ENCODE measurements at regions not wholly inside any gene's neighbourhood (a gene's known extent, or its start where the extent isn't known, plus 50 kb on each side); places are given as distances from the start of the nearest gene placed in this dataset.

- no peak overlapping the region for H3K23ac ChIP-seq (ENCODE audit: low read depth, low read length)
- dilution Hi-C loops (cut with HindIII; ENCODE audit: low sequenced_read_pairs, unreplicated experiment), result no loop called here
- peaks cover 14% of the 10 kb centered on the region for H3K4me1 ChIP-seq (ENCODE audit: control insufficient read depth, insufficient read depth, low read length)
- no peak for DNase-seq
- no peak overlapping the region for H4K91ac ChIP-seq (ENCODE audit: insufficient read depth, low read depth, low read length)
- CTCF ChIA-PET, result no interaction called here
- no TSS peak for BruUV-seq (replicated peaks)
- H2BK120ac ChIP-seq (ENCODE audit: low read depth, low read length), result no peak overlapping the region
- no peak overlapping the region for H3K56ac ChIP-seq (ENCODE audit: extremely low read depth, insufficient read depth, low read length)
- TF ChIP-seq RCOR1 (IDR thresholded peaks at IDR 0.05; ENCODE audit: insufficient replicate concordance, low read length) (no peak), SMC3 (IDR thresholded peaks at IDR 0.05; ENCODE audit: low read depth, low read length) (no peak), RAD21 (IDR thresholded peaks at IDR 0.05; ENCODE audit: low read length) (no peak), RFX5 (IDR thresholded peaks at IDR 0.05; ENCODE audit: low read depth, low read length) (no peak), MXI1 (IDR thresholded peaks at IDR 0.05; ENCODE audit: borderline replicate concordance, low read depth, low read length) (no peak), BHLHE40 (IDR thresholded peaks at IDR 0.05; ENCODE audit: low read depth, low read length) (no peak), CHD1 (IDR thresholded peaks at IDR 0.05; ENCODE audit: low read depth, low read length) (no peak), POLR2A (IDR thresholded peaks at IDR 0.05; ENCODE audit: low read depth, low read length) (no peak), USF2 (IDR thresholded peaks at IDR 0.05; ENCODE audit: low read depth, low read length) (no peak), MAFK (IDR thresholded peaks at IDR 0.05; ENCODE audit: low read depth, low read length) (no peak), ELK1 (IDR thresholded peaks at IDR 0.05; ENCODE audit: borderline replicate concordance, low read depth, low read length) (no peak), NFE2L2 (IDR thresholded peaks at IDR 0.05; ENCODE audit: low read depth, low read length) (no peak), CEBPB (IDR thresholded peaks at IDR 0.05; ENCODE audit: low read depth, low read length) (no peak), MAZ (IDR thresholded peaks at IDR 0.05; ENCODE audit: borderline replicate concordance, low read depth, low read length) (no peak), CTCF (conservative IDR thresholded peaks at IDR 0.05; ENCODE audit: low read depth, low read length) (no peak), FOS (IDR thresholded peaks at IDR 0.05; ENCODE audit: low read depth, low read length) (no peak)
- H3K27ac ChIP-seq (ENCODE audit: insufficient read depth, low read length), result no peak overlapping the region
- peaks cover 30% of the 10 kb centered on the region for H3K27me3 ChIP-seq (ENCODE audit: control insufficient read depth, insufficient read depth, low read length)
- 0 out of 2 replicates have a peak, but pooled peaks cover 5% of the 10 kb centered on the region for H3K9me1 ChIP-seq (ENCODE audit: insufficient read depth, low read length)
- H4K5ac ChIP-seq (ENCODE audit: low read depth, low read length), result no peak overlapping the region
- H3K4ac ChIP-seq (ENCODE audit: low read depth, low read length), result no peak overlapping the region
- in situ Hi-C loops (cut with MboI; ENCODE audit: low sequenced_read_pairs), result no loop called here
- no peak for ATAC-seq (ENCODE audit: low read depth)
- H3K18ac ChIP-seq (ENCODE audit: low read depth, low read length), result no peak overlapping the region
- H2AK5ac ChIP-seq (ENCODE audit: low read depth, low read length), result no peak overlapping the region
- H3K9me3 ChIP-seq (ENCODE audit: control insufficient read depth, insufficient read depth, low read length), result no peaks in the 10 kb centered on the region
- intact Hi-C loops (cut with micrococcal nuclease), result no loop called here
- POLR2A ChIA-PET (ENCODE audit: unreplicated experiment), result no interaction called here
- H2BK15ac ChIP-seq (ENCODE audit: low read depth, low read length), result no peak overlapping the region
- H3K36me3 ChIP-seq (ENCODE audit: control insufficient read depth, insufficient read depth, low read length), result no peaks in the 10 kb centered on the region
- H3K4me3 ChIP-seq (ENCODE audit: insufficient read depth, low read depth, low read length), result no peak overlapping the region
- H4K20me1 ChIP-seq (ENCODE audit: insufficient read depth, low read length), result no peaks in the 10 kb centered on the region
- H4K8ac ChIP-seq (ENCODE audit: low read depth in 2 of 2, low read length in 2 of 2), result no peak overlapping the region
- no peak overlapping the region for H3K9ac ChIP-seq (ENCODE audit: low read depth, low read length)
- no peak overlapping the region for H3K14ac ChIP-seq (replicated peaks; ENCODE audit: low read depth, low read length)
- H3K79me1 ChIP-seq (ENCODE audit: low read depth in 1 of 2, low read length in 2 of 2), result no peaks in the 10 kb centered on the region
- no CpG with 5 or more reads among the region's 4 CpGs for WGBS, 2 experiments (ENCODE audit: extremely low coverage in 2 of 2, insufficient read length in 1 of 2)
- H2AK9ac ChIP-seq (replicated peaks; ENCODE audit: low read depth, low read length, poor library complexity), result no peak overlapping the region
- no peak overlapping the region for H2AFZ ChIP-seq (replicated peaks; ENCODE audit: low read length, poor library complexity)
- no peak overlapping the region for H2BK20ac ChIP-seq (ENCODE audit: low read depth, low read length)
- no peak overlapping the region for H2BK5ac ChIP-seq (ENCODE audit: low read depth, low read length, poor library complexity, severe bottlenecking)
- H3K4me2 ChIP-seq (ENCODE audit: low read depth, low read length), result no peak overlapping the region
These were observed 101.4 kb upstream of the TLE3 start for GRCh38 chr15:70199124-70199482.
